Fibroblast of skin of scalp (primary cell): ENCODE measurements at regions not wholly inside any gene's neighbourhood (a gene's known extent, or its start where the extent isn't known, plus 50 kb on each side); places are given as distances from the start of the nearest gene placed in this dataset.
"Not testable (repeated sequence)": the region's sequence is repeated elsewhere in the genome, so short reads cannot be mapped to it uniquely, and the experiment has no call there.

Source experiments
- DNase-seq: peaks from one replicate; pipeline ENCODE4 v3.0.0-alpha.2; 2013

- DNase-seq: no peak
Observed at GRCh38 chr5:1748271-1748670, 51.4 kb downstream of the MRPL36 start.

GRCh38 chr5:1747803-1748085, 51.9 kb downstream of the MRPL36 start:
- DNase-seq: no peak

GRCh38 chr5:1747079-1747802, 52.4 kb downstream of the MRPL36 start:
- DNase-seq: no peak

GRCh38 chr5:1746371-1747078, 53.1 kb downstream of the MRPL36 start:
- no peak for DNase-seq

- no peak for DNase-seq
Observed at GRCh38 chr5:1745796-1746370, 53.8 kb downstream of the MRPL36 start.

GRCh38 chr5:1745123-1745795, 54.4 kb downstream of the MRPL36 start:
- no peak for DNase-seq

GRCh38 chr5:1744393-1745122, 55.1 kb downstream of the MRPL36 start:
- DNase-seq: no peak

- DNase-seq: no peak
Observed at GRCh38 chr5:1743769-1744085, 55.9 kb downstream of the MRPL36 start.

- no peak for DNase-seq
Observed at GRCh38 chr5:1743061-1743768, 56.4 kb downstream of the MRPL36 start.

- DNase-seq: peak; percentile 14
Observed at GRCh38 chr5:1737790-1738405, 61.7 kb downstream of the MRPL36 start.

- no peak for DNase-seq
Observed at GRCh38 chr5:1736889-1737711, 62.5 kb downstream of the MRPL36 start.

GRCh38 chr5:1736065-1736464, 63.6 kb downstream of the MRPL36 start:
- no peak for DNase-seq

- no peak for DNase-seq
Observed at GRCh38 chr5:1735320-1735970, 64.2 kb downstream of the MRPL36 start.

GRCh38 chr5:1734908-1735289, 64.7 kb downstream of the MRPL36 start:
- DNase-seq: no peak

GRCh38 chr5:1734271-1734907, 65.2 kb downstream of the MRPL36 start:
- no peak for DNase-seq

- no peak for DNase-seq
Observed at GRCh38 chr5:1733369-1733768, 66.3 kb downstream of the MRPL36 start.

GRCh38 chr5:1732945-1733344, 66.7 kb downstream of the MRPL36 start:
- DNase-seq: no peak

- DNase-seq: no peak
Observed at GRCh38 chr5:1732238-1732941, 67.2 kb downstream of the MRPL36 start.

- not testable (repeated sequence) for DNase-seq
Observed at GRCh38 chr5:1731855-1732237, 67.8 kb downstream of the MRPL36 start.
